SK-N-SH (cell line): ENCODE measurements at regions not wholly inside any gene's neighbourhood (a gene's known extent, or its start where the extent isn't known, plus 50 kb on each side); places are given as distances from the start of the nearest gene placed in this dataset.
A peak's percentile ranks its signal among the peaks of the same experiment; 100 is the strongest.

Source experiments
- CTCF ChIA-PET: fragments of 300-600, 350-600 bp; formaldehyde crosslinking; extraction: SDS; loops from one replicate; lab custom pipeline; 2021; lab: Yijun Ruan, JAX
- POLR2A ChIA-PET: fragments of 350-600 bp; sonication (Branson Sonifier 250); formaldehyde crosslinking; extraction: SDS; loops from one replicate; lab custom pipeline; 2020; ENCODE audit warnings: antibody characterized with exemption, inconsistent platforms; lab: Yijun Ruan, JAX
- DNase-seq: peaks from one replicate; pipeline ENCODE4 v3.0.0; 2012
- H2AFZ ChIP-seq: fragments of 200-600 bp; sonication (generic); 2 replicates; pipeline ENCODE4 v1.8.1; 2016; ENCODE audit warnings: antibody characterized with exemption, mild to moderate bottlenecking, low read depth
- H3F3A ChIP-seq: fragments of 200-600 bp; sonication (generic); replicated peaks from 2 replicates; pipeline ENCODE3; 2016; ENCODE audit warnings: antibody characterized with exemption, mild to moderate bottlenecking; ENCODE audit not compliant: insufficient read depth
- H3K27ac ChIP-seq, 2 experiments: fragments of 200-500 bp in 1 of 2; fragments of 200-600 bp in 1 of 2; sonication (Bioruptor generic) in 1 of 2; sonication (generic), shearing (Covaris generic) in 1 of 2; 2 replicates each; pipeline versions ENCODE4 v1.5.1 to v1.6.1; 2014 to 2016; ENCODE audit warnings: low read depth in 2 of 2, inconsistent platforms in 1 of 2, low read length in 1 of 2, mild to moderate bottlenecking in 1 of 2, mixed read lengths in 1 of 2
- H3K27me3 ChIP-seq: fragments of 200-600 bp; sonication (generic), shearing (Covaris generic); 2 replicates; pipeline ENCODE4 v1.6.1; 2016; ENCODE audit warnings: mixed run types; ENCODE audit not compliant: insufficient read depth
- H3K36me3 ChIP-seq, 2 experiments: fragments of 200-500 bp in 1 of 2; fragments of 200-600 bp in 1 of 2; sonication (Bioruptor generic) in 1 of 2; sonication (generic) in 1 of 2; replicated peaks in 1 of 2; 2 replicates each; pipeline versions ENCODE3 to v1.5.1; 2014 to 2016; ENCODE audit warnings: low read length in 1 of 2, mild to moderate bottlenecking in 1 of 2; ENCODE audit not compliant: insufficient read depth in 2 of 2, control insufficient read depth in 1 of 2
- H3K4me1 ChIP-seq, 2 experiments: fragments of 200-500 bp in 1 of 2; fragments of 200-600 bp in 1 of 2; sonication (Bioruptor generic) in 1 of 2; sonication (generic), shearing (Covaris generic) in 1 of 2; 2 replicates each; pipeline versions ENCODE4 v1.5.1 to v1.6.1; 2014 to 2016; ENCODE audit warnings: low read depth in 1 of 2, low read length in 1 of 2, mixed run types in 1 of 2; ENCODE audit not compliant: insufficient read depth in 2 of 2, control insufficient read depth in 1 of 2
- H3K4me2 ChIP-seq: fragments of 200-600 bp; sonication (generic), shearing (Covaris generic); 2 replicates; pipeline ENCODE4 v1.6.1; 2017; ENCODE audit warnings: mixed run types
- H3K4me3 ChIP-seq, 2 experiments: fragments of 200-500 bp in 1 of 2; fragments of 200-600 bp in 1 of 2; sonication (Bioruptor generic) in 1 of 2; sonication (generic), shearing (Covaris generic) in 1 of 2; 2 replicates each; pipeline versions ENCODE4 v1.5.1 to v1.8.1; 2014 to 2016; ENCODE audit warnings: low read depth in 2 of 2, inconsistent platforms in 1 of 2, low read length in 1 of 2, mild to moderate bottlenecking in 1 of 2, mixed read lengths in 1 of 2, moderate library complexity in 1 of 2
- H3K79me2 ChIP-seq: fragments of 200-600 bp; sonication (generic); 2 replicates; pipeline ENCODE4 v1.8.1; 2017; ENCODE audit warnings: mild to moderate bottlenecking; ENCODE audit not compliant: insufficient read depth
- H3K9ac ChIP-seq: fragments of 200-600 bp; sonication (generic); 2 replicates; pipeline ENCODE4 v1.6.1; 2017; ENCODE audit warnings: mixed run types
- H3K9me2 ChIP-seq: fragments of 200-600 bp; sonication (generic); 2 replicates; pipeline ENCODE4 v1.6.1; 2017; ENCODE audit warnings: mixed run types
- H3K9me3 ChIP-seq: fragments of 200-600 bp; sonication (generic); 2 replicates; pipeline ENCODE4 v1.6.1; 2017; ENCODE audit warnings: mixed run types, mild to moderate bottlenecking, moderate library complexity
- H4K20me1 ChIP-seq: fragments of 200-600 bp; sonication (generic); 2 replicates; pipeline ENCODE4 v1.6.1; 2017; ENCODE audit warnings: mild to moderate bottlenecking, mixed run types; ENCODE audit not compliant: insufficient read depth
- EZH2phosphoT487 ChIP-seq: fragments of 200-600 bp; sonication (generic); IDR thresholded peaks from 2 replicates; pipeline ENCODE4 v1.6.1; 2017; ENCODE audit warnings: low read depth, mixed run types, mild to moderate bottlenecking, antibody characterized with exemption, moderate library complexity, borderline replicate concordance
- FOSL2 ChIP-seq: IDR thresholded peaks from 2 replicates; pipeline ENCODE4 v1.4.0; 2012; ENCODE audit warnings: low read depth, mild to moderate bottlenecking, moderate library complexity, borderline replicate concordance
- FOXJ3 ChIP-seq: sonication (generic); formaldehyde crosslinking; IDR thresholded peaks from 2 replicates; pipeline ENCODE4 v1.5.1; 2020; ENCODE audit warnings: mild to moderate bottlenecking, missing genetic modification reagents
- FOXM1 ChIP-seq: IDR thresholded peaks from 2 replicates; pipeline ENCODE4 v1.4.0; 2012; ENCODE audit warnings: low read depth, mild to moderate bottlenecking
- MEF2A ChIP-seq: IDR thresholded peaks from 2 replicates; pipeline ENCODE4 v1.4.0; 2012; ENCODE audit warnings: low read depth, borderline replicate concordance
- NRF1 ChIP-seq: IDR thresholded peaks from 2 replicates; pipeline ENCODE4 v1.6.1; 2012; ENCODE audit warnings: low read depth, mild to moderate bottlenecking, low read length
- PBX3 ChIP-seq: IDR thresholded peaks from 2 replicates; pipeline ENCODE4; 2012
- RAD21 ChIP-seq: IDR thresholded peaks from 2 replicates; pipeline ENCODE4 v1.6.1; 2012; ENCODE audit warnings: mild to moderate bottlenecking, low read length
- SIN3A ChIP-seq: IDR thresholded peaks from 2 replicates; pipeline ENCODE4 v1.6.1; 2012; ENCODE audit warnings: low read depth, mild to moderate bottlenecking, low read length, moderate library complexity, borderline replicate concordance
- TAF1 ChIP-seq: IDR thresholded peaks from 2 replicates; pipeline ENCODE4 v1.6.1; 2012; ENCODE audit warnings: low read depth, mild to moderate bottlenecking, low read length, moderate library complexity, borderline replicate concordance
- TCF12 ChIP-seq: IDR thresholded peaks from 2 replicates; pipeline ENCODE4 v1.4.0; 2012
- YY1 ChIP-seq: IDR thresholded peaks from 2 replicates; pipeline ENCODE4 v1.4.0; 2012; ENCODE audit warnings: low read depth, mild to moderate bottlenecking
- WGBS: methylation state at CpG from one replicate; pipeline ENCODE4 v1.1.6; 2017; ENCODE audit warnings: low lambda C conversion rate; 5-methylcytosine and 5-hydroxymethylcytosine counted together
- TF ChIP-seq, protein P1 (sequence below): fragments of 200-600 bp; sonication (generic); IDR thresholded peaks from 2 replicates; pipeline ENCODE4 v1.6.1; 2017; ENCODE audit warnings: antibody characterized with exemption, mild to moderate bottlenecking, moderate library complexity
- TF ChIP-seq, protein P2 (sequence below): IDR thresholded peaks from 2 replicates; pipeline ENCODE4 v1.4.0; 2012; ENCODE audit warnings: low read depth, borderline replicate concordance
- TF ChIP-seq, protein P3 (sequence below): IDR thresholded peaks from 2 replicates; pipeline ENCODE4 v1.4.0; 2012; ENCODE audit warnings: low read depth, borderline replicate concordance

- 62% methylated on average over 1 of the region's 1 CpG for WGBS
- DNase-seq, result no peak
- no peaks in the 10 kb centered on the region for H3K36me3 ChIP-seq
- H3K9me3 ChIP-seq, result no peaks in the 10 kb centered on the region
- no peaks in the 10 kb centered on the region for H3K27me3 ChIP-seq
- H3K4me3 ChIP-seq, result no peak overlapping the region
- H3K79me2 ChIP-seq, result no peaks in the 10 kb centered on the region
- ChIA-PET POLR2A (no interaction called here), CTCF (interaction anchor here (1.3 kb wide), 1 partner anchor 11 kb away, joined by 3 read pairs; no protein-coding TSS in a partner anchor)
- no peak overlapping the region; a peak in 1 of 4 replicates for H3K27ac ChIP-seq
- no peaks in the 10 kb centered on the region for H3F3A ChIP-seq
- H4K20me1 ChIP-seq, result no peaks in the 10 kb centered on the region
- no peak overlapping the region for H3K9ac ChIP-seq
- H3K4me2 ChIP-seq, result no peak overlapping the region
- no peaks in the 10 kb centered on the region for H3K9me2 ChIP-seq
- H2AFZ ChIP-seq, result no peak overlapping the region
- TF ChIP-seq RAD21 (no peak), FOSL2 (no peak), EZH2phosphoT487 (no peak), TCF12 (peak; percentile 32; the same call in 1 of the 2 replicates), FOXM1 (no peak)
- TF ChIP-seq, protein P1, sequence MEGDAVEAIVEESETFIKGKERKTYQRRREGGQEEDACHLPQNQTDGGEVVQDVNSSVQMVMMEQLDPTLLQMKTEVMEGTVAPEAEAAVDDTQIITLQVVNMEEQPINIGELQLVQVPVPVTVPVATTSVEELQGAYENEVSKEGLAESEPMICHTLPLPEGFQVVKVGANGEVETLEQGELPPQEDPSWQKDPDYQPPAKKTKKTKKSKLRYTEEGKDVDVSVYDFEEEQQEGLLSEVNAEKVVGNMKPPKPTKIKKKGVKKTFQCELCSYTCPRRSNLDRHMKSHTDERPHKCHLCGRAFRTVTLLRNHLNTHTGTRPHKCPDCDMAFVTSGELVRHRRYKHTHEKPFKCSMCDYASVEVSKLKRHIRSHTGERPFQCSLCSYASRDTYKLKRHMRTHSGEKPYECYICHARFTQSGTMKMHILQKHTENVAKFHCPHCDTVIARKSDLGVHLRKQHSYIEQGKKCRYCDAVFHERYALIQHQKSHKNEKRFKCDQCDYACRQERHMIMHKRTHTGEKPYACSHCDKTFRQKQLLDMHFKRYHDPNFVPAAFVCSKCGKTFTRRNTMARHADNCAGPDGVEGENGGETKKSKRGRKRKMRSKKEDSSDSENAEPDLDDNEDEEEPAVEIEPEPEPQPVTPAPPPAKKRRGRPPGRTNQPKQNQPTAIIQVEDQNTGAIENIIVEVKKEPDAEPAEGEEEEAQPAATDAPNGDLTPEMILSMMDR, result no peak
- TF ChIP-seq, all 33 proteins: peak for 1
- H3K4me1 ChIP-seq, result no peaks in the 10 kb centered on the region; a peak in 1 of 4 replicates
Measured at GRCh38 chr9:111114486-111114885, 76.2 kb upstream of the LPAR1 start.

DNA sequence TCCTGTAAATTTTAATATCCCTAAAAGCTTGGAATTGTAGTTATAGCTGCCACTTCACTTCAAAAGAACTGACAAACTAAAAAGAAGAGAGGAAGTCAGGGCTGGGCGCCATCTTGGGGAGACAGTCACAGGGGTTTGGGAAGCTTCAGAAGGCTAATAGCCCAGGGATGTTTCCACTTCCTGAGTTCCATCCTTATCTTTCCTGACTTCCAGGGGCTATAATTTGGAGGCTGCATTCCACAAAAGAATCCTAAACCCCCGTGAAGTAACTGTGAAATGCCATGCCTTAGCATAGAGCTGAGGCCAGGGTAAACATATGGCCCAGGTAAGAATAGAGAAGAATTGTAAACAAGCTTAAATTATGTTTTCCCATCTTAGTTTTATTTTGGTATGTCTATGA lies 75.4 kb upstream of the LPAR1 start:
- Histone ChIP-seq H3K27ac (no peak overlapping the region), H3K36me3 (no peaks in the 10 kb centered on the region), H3K4me1 (no peaks in the 10 kb centered on the region; a peak in 1 of 4 replicates), H3K9me3 (no peaks in the 10 kb centered on the region), H3F3A (no peaks in the 10 kb centered on the region), H3K27me3 (no peaks in the 10 kb centered on the region), H2AFZ (no peak overlapping the region), H3K9ac (no peak overlapping the region), H3K4me3 (no peak overlapping the region), H3K4me2 (no peak overlapping the region), H4K20me1 (no peaks in the 10 kb centered on the region), H3K79me2 (no peaks in the 10 kb centered on the region), H3K9me2 (no peaks in the 10 kb centered on the region)
- WGBS, result 77% methylated on average over 2 of the region's 2 CpGs
- TF ChIP-seq SIN3A (no peak), TAF1 (no peak), NRF1 (no peak), PBX3 (no peak), MEF2A (no peak), FOXJ3 (no peak), YY1 (no peak)
- TF ChIP-seq, protein P2, sequence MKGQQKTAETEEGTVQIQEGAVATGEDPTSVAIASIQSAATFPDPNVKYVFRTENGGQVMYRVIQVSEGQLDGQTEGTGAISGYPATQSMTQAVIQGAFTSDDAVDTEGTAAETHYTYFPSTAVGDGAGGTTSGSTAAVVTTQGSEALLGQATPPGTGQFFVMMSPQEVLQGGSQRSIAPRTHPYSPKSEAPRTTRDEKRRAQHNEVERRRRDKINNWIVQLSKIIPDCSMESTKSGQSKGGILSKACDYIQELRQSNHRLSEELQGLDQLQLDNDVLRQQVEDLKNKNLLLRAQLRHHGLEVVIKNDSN, result no peak
- TF ChIP-seq, protein P3, sequence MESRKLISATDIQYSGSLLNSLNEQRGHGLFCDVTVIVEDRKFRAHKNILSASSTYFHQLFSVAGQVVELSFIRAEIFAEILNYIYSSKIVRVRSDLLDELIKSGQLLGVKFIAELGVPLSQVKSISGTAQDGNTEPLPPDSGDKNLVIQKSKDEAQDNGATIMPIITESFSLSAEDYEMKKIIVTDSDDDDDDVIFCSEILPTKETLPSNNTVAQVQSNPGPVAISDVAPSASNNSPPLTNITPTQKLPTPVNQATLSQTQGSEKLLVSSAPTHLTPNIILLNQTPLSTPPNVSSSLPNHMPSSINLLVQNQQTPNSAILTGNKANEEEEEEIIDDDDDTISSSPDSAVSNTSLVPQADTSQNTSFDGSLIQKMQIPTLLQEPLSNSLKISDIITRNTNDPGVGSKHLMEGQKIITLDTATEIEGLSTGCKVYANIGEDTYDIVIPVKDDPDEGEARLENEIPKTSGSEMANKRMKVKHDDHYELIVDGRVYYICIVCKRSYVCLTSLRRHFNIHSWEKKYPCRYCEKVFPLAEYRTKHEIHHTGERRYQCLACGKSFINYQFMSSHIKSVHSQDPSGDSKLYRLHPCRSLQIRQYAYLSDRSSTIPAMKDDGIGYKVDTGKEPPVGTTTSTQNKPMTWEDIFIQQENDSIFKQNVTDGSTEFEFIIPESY, result no peak
- DNase-seq, result no peak
- POLR2A ChIA-PET, result no interaction called here
- CTCF ChIA-PET, result interaction anchor here (0.5 to 1.3 kb wide), 4 partner anchors 10 to 93 kb away, joined by 3 read pairs; no protein-coding TSS in a partner anchor
